ENCODE measurements at regions not wholly inside any gene's neighbourhood (a gene's known extent, or its start where the extent isn't known, plus 50 kb on each side); places are given as distances from the start of the nearest gene placed in this dataset.

- DNase-seq: no peak
- TF ChIP-seq RAD21 (IDR thresholded peaks at IDR 0.05; ENCODE audit: low read length) (no peak), RXRA (IDR thresholded peaks at IDR 0.05; ENCODE audit: borderline replicate concordance, low read depth) (no peak), SMC3 (IDR thresholded peaks at IDR 0.05; ENCODE audit: low read depth, low read length) (no peak), CHD2 (IDR thresholded peaks at IDR 0.05; ENCODE audit: low read length, partially characterized antibody) (no peak), TCF12 (IDR thresholded peaks at IDR 0.05) (no peak), RFX5 (IDR thresholded peaks at IDR 0.05; ENCODE audit: low read length) (no peak), FOSL2 (IDR thresholded peaks at IDR 0.05; ENCODE audit: borderline replicate concordance, low read depth) (no peak), PBX3 (IDR thresholded peaks at IDR 0.05) (no peak), SIN3A (IDR thresholded peaks at IDR 0.05; ENCODE audit: borderline replicate concordance, low read depth, low read length) (no peak), TAF1 (IDR thresholded peaks at IDR 0.05; ENCODE audit: borderline replicate concordance, low read depth, low read length) (no peak), NRF1 (IDR thresholded peaks at IDR 0.05; ENCODE audit: low read depth, low read length) (no peak), POLR2AphosphoS5 (IDR thresholded peaks at IDR 0.05; ENCODE audit: low read depth, low read length) (no peak), FOXJ3 (CRISPR knock-in tag; IDR thresholded peaks at IDR 0.05) (no peak), MEF2A (IDR thresholded peaks at IDR 0.05; ENCODE audit: borderline replicate concordance, low read depth) (no peak), YY1 (IDR thresholded peaks at IDR 0.05; ENCODE audit: low read depth) (no peak)
- Histone ChIP-seq H3K27ac (ENCODE audit: low read depth in 2 of 2, low read length in 1 of 2) (no peak overlapping the region), H3F3A (replicated peaks; ENCODE audit: insufficient read depth) (no peaks in the 10 kb centered on the region), H3K36me3 (replicated peaks in 1 of 2; ENCODE audit: control insufficient read depth in 1 of 2, insufficient read depth in 2 of 2, low read length in 1 of 2) (no peaks in the 10 kb centered on the region), H3K9ac (no peak overlapping the region), H3K4me2 (no peak overlapping the region), H3K4me3 (ENCODE audit: low read depth in 2 of 2, low read length in 1 of 2) (no peak overlapping the region), H4K20me1 (ENCODE audit: insufficient read depth) (no peaks in the 10 kb centered on the region), H3K4me1 (ENCODE audit: control insufficient read depth in 1 of 2, insufficient read depth in 2 of 2, low read depth in 1 of 2, low read length in 1 of 2) (no peaks in the 10 kb centered on the region), H3K9me3 (no peaks in the 10 kb centered on the region), H3K9me2 (no peaks in the 10 kb centered on the region), H3K27me3 (ENCODE audit: insufficient read depth) (no peaks in the 10 kb centered on the region), H3K79me2 (ENCODE audit: insufficient read depth) (no peaks in the 10 kb centered on the region), H2AFZ (ENCODE audit: low read depth) (no peak overlapping the region)
- ChIA-PET CTCF (no interaction called here), POLR2A (no interaction called here)
Measured at GRCh38 chr5:130270786-130271185, 366.5 kb downstream of the CHSY3 start.

DNA sequence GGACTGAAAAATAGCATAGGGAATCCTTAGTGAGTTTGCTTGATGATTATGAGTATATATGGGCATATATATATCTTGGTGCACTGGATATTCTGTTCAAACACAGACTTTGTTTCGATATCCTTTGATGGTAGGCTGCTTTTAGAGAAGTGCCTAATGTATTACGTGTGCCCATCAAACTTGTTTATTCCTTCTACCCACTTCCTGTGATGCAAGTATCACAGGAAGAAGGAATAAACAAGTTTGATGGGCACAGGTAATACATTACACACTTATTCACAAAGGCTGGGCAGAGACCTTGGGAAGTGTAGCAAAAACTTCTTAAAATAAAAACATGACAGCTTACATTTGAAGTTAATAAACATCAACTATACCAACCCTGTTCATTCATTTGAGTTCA lies 364.2 kb downstream of the CHSY3 start:
- DNase-seq: no peak
- no peak for TF ChIP-seq RFX5 (IDR thresholded peaks at IDR 0.05; ENCODE audit: low read length)
- TF ChIP-seq USF2 (IDR thresholded peaks at IDR 0.05; ENCODE audit: borderline replicate concordance, low read depth, low read length): no peak
- TF ChIP-seq CHD2 (IDR thresholded peaks at IDR 0.05; ENCODE audit: low read length, partially characterized antibody): no peak
- no peak for TF ChIP-seq NFIC (IDR thresholded peaks at IDR 0.05; ENCODE audit: borderline replicate concordance)
- no peak for TF ChIP-seq YY1 (IDR thresholded peaks at IDR 0.05; ENCODE audit: low read depth)
- no peak for TF ChIP-seq RCOR1 (IDR thresholded peaks at IDR 0.05; ENCODE audit: low read length)
- Histone ChIP-seq H3K4me1 (ENCODE audit: control insufficient read depth in 1 of 2, insufficient read depth in 2 of 2, low read depth in 1 of 2, low read length in 1 of 2) (no peaks in the 10 kb centered on the region), H3K79me2 (ENCODE audit: insufficient read depth) (no peaks in the 10 kb centered on the region), H3K27ac (ENCODE audit: low read depth in 2 of 2, low read length in 1 of 2) (no peak overlapping the region), H3K9ac (no peak overlapping the region), H3K4me2 (no peak overlapping the region), H3K9me3 (no peaks in the 10 kb centered on the region), H3F3A (replicated peaks; ENCODE audit: insufficient read depth) (no peaks in the 10 kb centered on the region), H2AFZ (ENCODE audit: low read depth) (no peak overlapping the region), H3K4me3 (ENCODE audit: low read depth in 2 of 2, low read length in 1 of 2) (no peak overlapping the region), H3K36me3 (replicated peaks in 1 of 2; ENCODE audit: control insufficient read depth in 1 of 2, insufficient read depth in 2 of 2, low read length in 1 of 2) (no peaks in the 10 kb centered on the region), H3K9me2 (no peaks in the 10 kb centered on the region), H4K20me1 (ENCODE audit: insufficient read depth) (no peaks in the 10 kb centered on the region), H3K27me3 (ENCODE audit: insufficient read depth) (no peaks in the 10 kb centered on the region)
- POLR2A ChIA-PET: no interaction called here
- WGBS (ENCODE audit: low lambda C conversion rate): 8% methylated on average over 2 of the region's 2 CpGs
- CTCF ChIA-PET: no interaction called here
